A673 (cell line): ENCODE measurements at regions not wholly inside any gene's neighbourhood (a gene's known extent, or its start where the extent isn't known, plus 50 kb on each side); places are given as distances from the start of the nearest gene placed in this dataset.

ENCODE experiments used
- BruUV-seq: library from RNA; stranded (reverse); fragments of 400-500 nt; replicated peaks from 2 replicates; lab custom pipeline; 2021; lab: Mats Ljungman, UMichigan
- CTCF ChIA-PET: fragments of 300-600 bp; sonication (Branson Sonifier 250); formaldehyde crosslinking; loops from one replicate; lab custom pipeline; 2022; ENCODE audit warnings: antibody characterized with exemption; lab: Charles Lee
- POLR2A ChIA-PET: fragments of 300-600 bp; sonication (Branson Sonifier 250); formaldehyde crosslinking; loops from one replicate; lab custom pipeline; 2022; ENCODE audit warnings: antibody characterized with exemption; ENCODE audit not compliant: low non-redundant PET; lab: Charles Lee
- DNase-seq: peaks from one replicate; pipeline ENCODE4 v3.0.0-alpha.2; 2015; ENCODE audit warnings: low spot score
- H3K27ac ChIP-seq: fragments of 200-600 bp; sonication (generic); 2 replicates; pipeline ENCODE4 v1.5.1; 2016; ENCODE audit warnings: mixed run types, low read depth, mild to moderate bottlenecking, mixed read lengths, antibody characterized with exemption, low read length; ENCODE audit not compliant: poor library complexity, severe bottlenecking
- H3K27me3 ChIP-seq: fragments of 200-600 bp; sonication (generic); replicated peaks from 2 replicates; pipeline ENCODE4 v1.6.1; 2017; ENCODE audit warnings: mixed run types, low read depth, mild to moderate bottlenecking, mixed read lengths, antibody characterized with exemption, low read length; ENCODE audit not compliant: insufficient read depth, poor library complexity
- H3K36me3 ChIP-seq: fragments of 200-600 bp; sonication (generic); 2 replicates; pipeline ENCODE4 v1.6.1; 2016; ENCODE audit warnings: mixed run types, mild to moderate bottlenecking, mixed read lengths, antibody characterized with exemption, low read length; ENCODE audit not compliant: insufficient read depth, poor library complexity, severe bottlenecking
- H3K4me1 ChIP-seq: fragments of 200-600 bp; sonication (generic); 2 replicates; pipeline ENCODE4 v1.6.1; 2017; ENCODE audit warnings: mixed run types, mild to moderate bottlenecking, mixed read lengths, antibody characterized with exemption, low read length; ENCODE audit not compliant: insufficient read depth, poor library complexity, severe bottlenecking
- H3K4me3 ChIP-seq: fragments of 200-600 bp; sonication (generic); 2 replicates; pipeline ENCODE4 v1.5.1; 2016; ENCODE audit warnings: low read depth, mixed run types, mild to moderate bottlenecking, mixed read lengths, low read length; ENCODE audit not compliant: poor library complexity, severe bottlenecking
- H3K9me3 ChIP-seq: fragments of 200-600 bp; sonication (generic); 2 replicates; pipeline ENCODE4 v1.6.1; 2016; ENCODE audit warnings: mixed run types, low read depth, mild to moderate bottlenecking, mixed read lengths, antibody characterized with exemption, low read length; ENCODE audit not compliant: poor library complexity, severe bottlenecking
- CTCF ChIP-seq: fragments of 300-800, 200-600 bp; sonication (generic); conservative IDR thresholded peaks from 2 replicates; pipeline ENCODE4 v1.5.1; 2017; ENCODE audit warnings: low read depth, mild to moderate bottlenecking, antibody characterized with exemption, low read length, moderate library complexity, mixed read lengths
- EZH2 ChIP-seq: fragments of 200-600 bp; sonication (generic); IDR thresholded peaks from 2 replicates; pipeline ENCODE4 v1.6.1; 2017; ENCODE audit warnings: borderline replicate concordance, low read depth, mild to moderate bottlenecking, mixed read lengths, antibody characterized with exemption, low read length; ENCODE audit not compliant: poor library complexity, severe bottlenecking
- intact Hi-C: fragments of 100-400 bp; cut with micrococcal nuclease; formaldehyde crosslinking; loops from one replicate; pipeline ENCODE4 v1.10.0; 2022; ENCODE audit not compliant: unreplicated experiment

GRCh38 chr10:15451137-15452094 is 80.3 kb upstream of the FAM171A1 start:
- Histone ChIP-seq H3K27ac (no peak overlapping the region), H3K4me3 (no peak overlapping the region), H3K4me1 (no peaks in the 10 kb centered on the region), H3K27me3 (peaks cover 31% of the 10 kb centered on the region), H3K9me3 (no peaks in the 10 kb centered on the region), H3K36me3 (no peaks in the 10 kb centered on the region)
- ChIA-PET CTCF (no interaction called here), POLR2A (no interaction called here)
- TF ChIP-seq EZH2: no peak
- no peak for TF ChIP-seq CTCF
- DNase-seq: no peak
- no TSS peak for BruUV-seq
- intact Hi-C loops: no loop called here

- Histone ChIP-seq H3K27me3 (peaks cover 14% of the 10 kb centered on the region), H3K4me1 (no peaks in the 10 kb centered on the region), H3K9me3 (no peaks in the 10 kb centered on the region), H3K4me3 (no peak overlapping the region), H3K27ac (no peak overlapping the region), H3K36me3 (no peaks in the 10 kb centered on the region)
- TF ChIP-seq CTCF: no peak
- TF ChIP-seq EZH2: no peak
- ChIA-PET POLR2A (no interaction called here), CTCF (no interaction called here)
- DNase-seq: no peak
- intact Hi-C loops: no loop called here
- BruUV-seq: no TSS peak
Observed at GRCh38 chr10:15448598-15448997, 77.5 kb upstream of the FAM171A1 start.

GRCh38 chr10:15445006-15445390 is 73.9 kb upstream of the FAM171A1 start:
- DNase-seq: no peak
- ChIA-PET CTCF (no interaction called here), POLR2A (no interaction called here)
- intact Hi-C loops: no loop called here
- Histone ChIP-seq H3K4me3 (no peak overlapping the region), H3K36me3 (no peaks in the 10 kb centered on the region), H3K27ac (no peak overlapping the region), H3K4me1 (no peaks in the 10 kb centered on the region), H3K27me3 (no peaks in the 10 kb centered on the region), H3K9me3 (no peaks in the 10 kb centered on the region)
- BruUV-seq: no TSS peak
- TF ChIP-seq EZH2 (no peak), CTCF (no peak)
